Uterus (tissue), 2 donors: ENCODE measurements at regions not wholly inside any gene's neighbourhood (a gene's known extent, or its start where the extent isn't known, plus 50 kb on each side); places are given as distances from the start of the nearest gene placed in this dataset.
A peak's percentile ranks its signal among the peaks of the same experiment; 100 is the strongest.

Source experiments
- POLR2A ChIP-seq, 2 donors: fragments of 450-650 bp; IDR thresholded peaks; one replicate each; pipeline ENCODE4 v1.6.1; 2016; ENCODE audit warnings: antibody characterized with exemption in 2 of 2, mild to moderate bottlenecking in 1 of 2, moderate library complexity in 1 of 2
- TF ChIP-seq, protein P1 (sequence below), 4 experiments: fragments of 200-600 bp in 2 of 4; fragments of 450-650 bp in 2 of 4; sonication (generic) in 2 of 4; IDR thresholded peaks; one replicate each; pipeline ENCODE4 v1.5.1; 2016 to 2019; ENCODE audit warnings: antibody characterized with exemption in 4 of 4, mild to moderate bottlenecking in 2 of 4, moderate library complexity in 1 of 4

DNA sequence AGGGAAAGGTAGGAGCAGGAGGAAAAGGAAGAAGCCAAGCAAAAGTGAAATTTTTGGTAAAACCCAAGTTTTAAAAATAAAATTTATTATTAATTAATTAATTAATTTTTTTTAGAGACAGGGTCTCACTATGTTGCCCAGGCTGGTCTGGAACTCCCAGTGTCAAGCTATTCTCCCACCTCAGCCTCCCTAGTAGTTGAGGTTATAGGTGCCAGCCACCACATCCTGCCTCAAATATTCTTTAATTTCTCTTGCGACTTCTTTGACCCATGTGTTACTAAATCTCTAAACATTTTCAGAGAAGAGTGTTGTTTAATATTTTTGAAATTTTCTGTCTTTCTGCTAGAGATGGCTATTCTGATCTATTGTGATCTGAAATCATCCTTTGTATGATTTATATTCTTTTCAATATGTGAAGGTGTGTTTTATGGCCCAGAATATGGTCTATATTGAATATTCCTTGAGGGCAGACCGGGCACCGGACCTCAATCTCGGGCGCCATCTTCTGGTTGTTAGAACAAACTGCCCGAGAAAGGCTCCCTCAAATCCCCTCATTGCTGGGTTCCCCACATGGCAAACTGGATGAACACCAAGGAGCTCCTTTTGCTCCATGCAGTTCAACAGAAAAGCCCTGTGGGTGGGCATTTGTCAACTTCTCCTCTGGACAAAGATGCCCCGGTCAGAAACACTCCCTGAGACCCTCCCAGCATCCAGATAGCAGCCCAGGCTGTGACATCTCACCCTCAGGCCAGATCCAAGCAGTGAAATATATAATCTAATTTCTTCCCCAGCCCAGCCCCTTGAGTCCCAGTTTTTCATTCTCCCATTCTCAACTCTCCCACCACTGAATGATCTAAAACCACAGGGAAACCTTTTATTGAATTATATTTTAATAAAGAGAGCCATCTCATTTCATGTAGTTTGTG, 110.5 kb downstream of the ASCL4 start:
- TF ChIP-seq POLR2A (IDR thresholded peaks at IDR 0.05) = no peak
- TF ChIP-seq, protein P1, sequence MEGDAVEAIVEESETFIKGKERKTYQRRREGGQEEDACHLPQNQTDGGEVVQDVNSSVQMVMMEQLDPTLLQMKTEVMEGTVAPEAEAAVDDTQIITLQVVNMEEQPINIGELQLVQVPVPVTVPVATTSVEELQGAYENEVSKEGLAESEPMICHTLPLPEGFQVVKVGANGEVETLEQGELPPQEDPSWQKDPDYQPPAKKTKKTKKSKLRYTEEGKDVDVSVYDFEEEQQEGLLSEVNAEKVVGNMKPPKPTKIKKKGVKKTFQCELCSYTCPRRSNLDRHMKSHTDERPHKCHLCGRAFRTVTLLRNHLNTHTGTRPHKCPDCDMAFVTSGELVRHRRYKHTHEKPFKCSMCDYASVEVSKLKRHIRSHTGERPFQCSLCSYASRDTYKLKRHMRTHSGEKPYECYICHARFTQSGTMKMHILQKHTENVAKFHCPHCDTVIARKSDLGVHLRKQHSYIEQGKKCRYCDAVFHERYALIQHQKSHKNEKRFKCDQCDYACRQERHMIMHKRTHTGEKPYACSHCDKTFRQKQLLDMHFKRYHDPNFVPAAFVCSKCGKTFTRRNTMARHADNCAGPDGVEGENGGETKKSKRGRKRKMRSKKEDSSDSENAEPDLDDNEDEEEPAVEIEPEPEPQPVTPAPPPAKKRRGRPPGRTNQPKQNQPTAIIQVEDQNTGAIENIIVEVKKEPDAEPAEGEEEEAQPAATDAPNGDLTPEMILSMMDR (IDR thresholded peaks at IDR 0.05) = peak; percentile 20 to 45 (median 28)
